ENCODE measurements at regions not wholly inside any gene's neighbourhood (a gene's known extent, or its start where the extent isn't known, plus 50 kb on each side); places are given as distances from the start of the nearest gene placed in this dataset.

DNA sequence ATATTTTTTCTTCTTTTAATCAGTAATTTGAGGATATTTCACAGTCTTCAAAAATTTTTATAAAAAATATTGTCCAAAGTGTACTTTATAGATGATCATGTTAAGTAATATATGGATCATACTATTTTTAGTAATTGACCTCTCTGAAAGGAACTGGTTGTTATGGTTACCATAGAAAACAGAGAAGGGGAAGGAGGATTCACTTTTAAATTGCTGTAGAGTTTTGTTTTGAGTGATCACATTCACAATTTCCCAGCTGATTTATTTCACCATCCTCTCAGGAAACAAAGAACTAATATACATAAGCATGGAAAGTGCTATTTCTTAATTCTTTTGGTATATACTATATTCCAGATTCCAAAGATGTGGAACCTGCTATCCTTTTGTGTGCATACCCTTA, 56.5 kb upstream of the NREP start:
- no peak for TF ChIP-seq POLR2AphosphoS5 (IDR thresholded peaks at IDR 0.05; ENCODE audit: low read depth, low read length)
- TF ChIP-seq POLR2A (IDR thresholded peaks at IDR 0.05; ENCODE audit: low read depth, low read length): no peak
